COR-L47 (cell line): ENCODE measurements at regions not wholly inside any gene's neighbourhood (a gene's known extent, or its start where the extent isn't known, plus 50 kb on each side); places are given as distances from the start of the nearest gene placed in this dataset.
"Not testable (repeated sequence)": the region's sequence is repeated elsewhere in the genome, so short reads cannot be mapped to it uniquely, and the experiment has no call there.

Source experiments
- DNase-seq: peaks from one replicate; lab custom pipeline; 2025; lab: John Stamatoyannopoulos, UW

DNA sequence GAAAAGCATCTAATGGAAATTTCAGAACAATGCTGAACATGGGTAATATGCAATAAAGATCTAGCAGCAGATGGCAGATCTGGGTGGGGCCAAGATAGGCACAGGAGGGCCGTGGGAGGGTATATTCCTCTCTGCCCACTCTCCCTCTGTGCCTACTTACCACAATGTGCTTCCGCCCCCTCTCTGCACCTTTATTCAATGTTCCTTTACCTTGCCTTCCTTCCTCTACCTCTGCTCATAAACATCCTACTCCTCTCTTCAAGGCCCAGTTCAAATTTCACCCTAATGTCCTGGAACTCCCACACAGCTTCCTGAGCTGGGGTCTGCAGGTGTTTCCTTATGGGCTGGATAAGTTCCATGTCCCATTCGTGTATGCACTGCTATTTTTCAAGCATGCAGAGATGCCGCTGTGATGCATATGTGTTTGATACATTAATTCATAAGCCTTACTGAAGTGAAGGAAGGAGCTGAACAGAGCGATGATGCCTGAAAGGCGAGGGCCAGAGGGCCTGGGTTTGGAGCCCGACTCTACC is 65.6 kb upstream of the EDEM3 start:
- no peak for DNase-seq

DNA sequence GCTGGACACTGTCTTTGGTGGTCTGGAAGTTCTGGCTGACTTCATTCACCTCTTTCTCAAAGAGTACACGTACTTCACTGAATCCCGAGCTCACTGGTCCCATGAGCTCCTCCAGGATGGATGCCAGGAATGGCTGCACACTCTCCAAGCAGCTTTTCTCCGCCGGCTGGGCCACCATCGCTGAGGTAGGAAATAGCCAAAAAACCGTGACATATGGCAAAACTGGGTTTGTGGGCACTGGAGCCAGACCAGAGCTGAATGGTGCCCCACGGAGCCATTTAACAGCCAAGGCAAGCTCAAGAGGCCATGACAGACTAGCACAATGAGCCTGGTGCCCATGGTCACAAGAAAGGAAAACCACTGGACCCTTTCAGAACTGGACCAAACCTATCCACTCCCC is 64.0 kb upstream of the EDEM3 start:
- no peak for DNase-seq

DNA sequence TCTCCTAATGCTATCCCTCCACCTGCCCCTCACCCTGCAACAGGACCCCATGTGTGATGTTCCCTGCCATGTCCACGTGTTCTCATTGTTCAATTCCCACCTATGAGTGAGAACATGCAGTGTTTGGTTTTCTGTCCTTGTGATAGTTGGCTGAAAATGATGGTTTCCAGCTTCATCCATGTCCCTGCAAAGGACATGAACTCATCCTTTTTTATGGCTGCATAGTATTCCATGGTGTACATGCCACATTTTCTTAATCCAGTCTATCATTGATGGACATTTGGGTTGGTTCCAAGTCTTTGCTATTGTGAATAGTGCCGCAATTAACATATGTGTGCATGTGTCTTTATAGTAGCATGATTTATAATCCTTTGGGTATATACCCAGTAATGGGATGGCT is 62.3 kb upstream of the EDEM3 start:
- DNase-seq = not testable (repeated sequence)

DNA sequence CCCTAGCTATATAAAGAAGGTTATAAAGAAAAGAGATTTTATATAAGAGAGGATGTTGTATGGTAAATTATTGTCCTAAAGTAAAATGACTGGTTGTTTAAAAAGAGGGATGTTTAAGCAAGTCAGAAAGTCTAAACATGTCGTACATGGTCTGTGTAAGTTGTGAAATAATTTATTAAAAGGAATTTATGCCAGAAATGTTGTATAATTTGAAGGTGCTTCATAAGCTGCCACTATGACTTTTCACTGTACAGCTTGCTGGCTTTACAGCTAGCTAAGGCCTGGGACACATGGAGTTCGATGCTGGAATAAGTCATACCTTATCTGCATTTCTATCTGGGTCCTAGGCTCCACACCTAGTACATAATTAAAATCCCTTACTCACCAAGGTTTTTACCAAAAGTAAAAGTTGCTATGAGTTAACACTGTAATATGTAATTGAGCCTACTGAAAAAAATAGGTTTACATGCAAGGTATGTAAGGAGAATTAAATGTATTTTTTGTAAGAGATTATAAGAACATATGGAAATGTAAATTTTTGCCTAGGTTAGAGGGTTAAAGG is 59.0 kb upstream of the EDEM3 start:
- DNase-seq = no peak

DNA sequence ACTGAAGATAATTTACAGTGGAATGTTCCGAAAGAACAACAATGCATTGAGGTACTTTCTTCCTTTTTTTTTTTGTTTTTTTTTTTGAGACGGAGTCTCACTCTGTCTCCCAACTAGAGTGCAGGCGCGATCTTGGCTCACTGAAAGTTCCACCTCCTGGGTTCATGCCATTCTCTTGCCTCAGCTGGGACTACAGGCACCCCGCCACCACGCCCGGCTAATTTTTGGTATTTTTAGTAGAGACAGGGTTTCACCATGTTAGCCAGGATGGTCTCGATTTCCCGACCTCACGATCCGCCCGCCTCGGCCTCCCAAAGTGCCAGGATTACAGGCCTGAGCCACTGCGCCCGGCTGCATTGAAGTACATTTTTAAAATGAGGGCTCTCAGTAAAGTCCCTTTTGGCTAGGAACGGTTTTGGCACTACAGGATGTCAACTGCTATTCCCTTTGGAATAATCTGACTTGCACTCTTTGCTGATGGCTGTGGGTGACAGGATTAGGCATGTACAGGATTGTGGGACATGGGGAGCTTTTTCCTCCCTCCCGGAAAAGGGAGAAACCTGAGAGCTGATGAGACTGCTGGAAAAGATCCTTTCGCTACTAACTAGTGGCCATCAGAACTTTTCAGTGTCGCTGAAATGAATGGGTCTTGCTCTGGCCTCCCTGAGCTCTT is 56.9 kb upstream of the EDEM3 start:
- no peak for DNase-seq

DNA sequence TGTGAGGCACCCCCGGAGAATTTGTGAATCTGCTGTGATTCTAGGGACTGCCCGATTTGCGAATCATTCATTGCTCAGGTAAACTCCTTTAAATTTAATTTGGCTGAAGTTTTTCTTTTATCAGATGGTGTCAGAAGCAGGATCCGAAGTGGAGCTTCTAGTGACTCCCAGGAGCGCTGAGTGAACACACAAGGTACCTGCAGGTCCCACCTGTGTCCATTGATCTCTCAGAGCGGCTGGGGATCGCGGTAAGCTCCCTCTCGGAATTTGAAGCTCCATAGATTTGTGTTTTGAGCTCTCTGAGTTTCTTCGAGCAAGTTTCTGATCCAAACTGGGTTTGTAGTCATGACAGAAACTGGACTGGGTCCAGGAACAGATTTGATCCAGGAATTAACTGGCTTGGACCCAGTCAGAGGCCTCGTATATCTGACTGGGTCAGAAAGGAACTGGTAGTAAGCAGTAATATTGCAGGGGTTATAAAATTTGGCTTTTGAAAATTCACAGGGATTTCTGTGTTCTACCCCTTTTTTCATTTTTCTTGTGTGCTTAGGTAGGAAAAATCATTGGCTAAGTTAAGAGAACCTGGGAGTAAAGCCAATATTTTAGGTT is 56.2 kb upstream of the EDEM3 start:
- DNase-seq = no peak

DNA sequence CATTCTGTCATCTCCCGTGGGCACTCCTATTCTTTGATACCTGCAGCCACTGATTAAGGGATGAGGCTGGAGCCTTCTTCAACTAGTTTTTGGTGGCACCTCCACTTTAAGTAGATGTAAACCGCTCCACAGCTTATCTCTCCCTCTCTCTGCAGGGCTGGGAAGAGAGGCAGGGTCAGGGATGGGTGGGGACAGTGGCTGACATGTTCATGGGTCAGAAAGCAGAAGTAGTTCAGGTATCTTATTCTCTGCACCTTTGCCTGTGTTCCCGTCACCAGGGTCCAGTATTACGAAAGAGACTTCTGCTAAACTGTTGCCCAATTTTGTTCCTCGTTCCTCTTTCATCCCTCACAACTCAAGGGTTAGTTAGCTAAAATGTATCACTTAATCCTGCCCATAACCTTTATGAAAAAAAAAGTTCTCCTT is 51.7 kb upstream of the EDEM3 start:
- no peak for DNase-seq

DNA sequence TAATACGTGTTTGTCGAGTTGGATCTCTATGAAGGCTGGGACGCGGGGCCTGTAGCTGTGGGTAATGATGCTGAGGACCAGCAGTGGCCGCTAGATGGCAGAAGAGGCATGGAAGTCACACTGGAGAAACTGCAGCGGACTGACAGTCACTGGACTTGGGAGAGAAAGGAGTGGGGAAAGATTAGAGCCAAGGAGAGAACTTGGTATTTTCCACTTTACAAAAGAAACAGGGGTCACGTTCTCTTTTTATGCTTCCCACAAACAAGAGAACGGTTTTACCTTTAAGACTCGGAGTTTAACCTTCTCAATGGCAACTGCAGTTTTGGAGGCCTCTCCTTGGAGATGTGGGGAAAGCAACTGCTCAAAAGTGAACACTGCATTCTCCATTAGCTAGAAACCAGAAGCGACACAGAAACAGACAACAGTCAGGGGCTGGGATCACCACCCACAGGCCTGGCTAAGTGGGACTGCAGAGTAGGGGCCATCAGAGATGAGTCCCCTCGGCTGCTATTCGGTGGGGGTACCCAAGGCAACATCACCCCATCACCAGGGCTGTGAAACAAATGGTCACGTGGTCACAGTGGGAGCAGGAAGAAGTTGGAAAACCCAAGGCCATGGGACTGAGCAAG is 51.1 kb upstream of the EDEM3 start:
- peak; percentile 62 for DNase-seq
